ENCODE measurements at regions not wholly inside any gene's neighbourhood (a gene's known extent, or its start where the extent isn't known, plus 50 kb on each side); places are given as distances from the start of the nearest gene placed in this dataset.

- TF ChIP-seq CTCF (IDR thresholded peaks at IDR 0.05; ENCODE audit: insufficient read depth, low read length, poor library complexity, severe bottlenecking) (no peak), EZH2phosphoT487 (conservative IDR thresholded peaks at IDR 0.05; ENCODE audit: low read length) (no peak)
Measured at GRCh38 chr2:4039896-4040295, 336.5 kb downstream of the DCDC2C start.
